ENCODE measurements at regions not wholly inside any gene's neighbourhood (a gene's known extent, or its start where the extent isn't known, plus 50 kb on each side); places are given as distances from the start of the nearest gene placed in this dataset.

- DNase-seq (ENCODE audit: low read depth) = peak; percentile 35
Measured at GRCh38 chr4:128358913-128359279, 71.3 kb upstream of the PGRMC2 start.

DNA sequence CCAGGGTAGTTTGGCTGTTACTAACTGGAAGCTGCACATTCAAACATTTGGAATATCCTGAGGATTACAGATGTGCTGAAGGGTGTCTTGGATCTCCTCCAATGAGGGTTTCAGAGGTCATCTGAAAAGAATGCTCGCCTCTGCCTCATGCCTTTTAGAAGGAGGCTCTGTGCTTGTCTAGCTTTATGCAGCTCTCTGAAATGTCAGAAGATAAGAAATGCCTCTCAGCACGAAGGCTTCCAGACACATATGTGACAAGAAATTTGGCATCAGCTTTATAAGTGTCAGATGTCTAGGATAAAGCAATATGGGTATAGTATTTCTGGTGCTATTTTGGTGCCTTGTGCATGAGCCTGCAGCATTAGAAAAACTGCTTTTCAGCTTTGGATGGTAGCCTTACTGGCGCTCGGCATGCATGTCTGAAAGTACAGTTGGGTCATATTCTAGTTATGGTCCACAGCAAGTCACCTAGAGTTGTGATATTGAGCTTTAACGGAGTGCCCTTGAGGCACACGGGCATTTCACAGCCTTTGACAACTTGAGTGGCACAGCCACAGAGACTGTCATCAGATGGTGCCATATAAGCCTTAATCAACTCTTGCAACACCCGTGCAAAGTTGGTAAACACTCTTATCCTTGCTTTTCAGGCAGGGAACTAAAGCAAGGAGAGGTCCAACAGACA is 70.8 kb upstream of the PGRMC2 start:
- peak; percentile 96 for DNase-seq (ENCODE audit: low read depth)

- peak; percentile 73 for DNase-seq (ENCODE audit: low read depth)
Measured at GRCh38 chr4:128357286-128357685, 69.7 kb upstream of the PGRMC2 start.

GRCh38 chr4:128355305-128355704 is 67.7 kb upstream of the PGRMC2 start:
- peak; percentile 29 for DNase-seq (ENCODE audit: low read depth)

GRCh38 chr4:128354205-128354821 is 66.7 kb upstream of the PGRMC2 start:
- peak; percentile 87 for DNase-seq (ENCODE audit: low read depth)

- peak; percentile 11 for DNase-seq (ENCODE audit: low read depth)
Measured at GRCh38 chr4:128353791-128354190, 66.2 kb upstream of the PGRMC2 start.

DNA sequence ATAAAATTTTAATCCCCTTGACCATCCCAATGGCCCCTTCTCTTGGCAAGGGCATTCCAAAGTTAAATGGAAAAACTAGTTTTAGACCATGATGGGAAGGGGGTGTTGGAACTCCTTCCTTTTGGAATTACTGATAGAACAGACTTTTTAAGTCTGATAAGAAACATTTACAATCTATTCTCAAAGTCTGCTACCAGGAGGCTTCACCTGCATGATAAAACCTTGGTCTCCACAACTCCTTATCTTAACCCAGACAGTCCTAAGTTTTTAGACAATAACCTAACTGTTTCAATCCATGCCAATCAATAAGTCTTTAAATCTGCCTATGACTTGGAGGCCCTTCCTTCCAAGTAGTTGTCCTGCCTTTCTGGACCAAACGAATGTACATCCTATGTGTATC is 63.9 kb upstream of the PGRMC2 start:
- no peak for DNase-seq (ENCODE audit: low read depth)

DNA sequence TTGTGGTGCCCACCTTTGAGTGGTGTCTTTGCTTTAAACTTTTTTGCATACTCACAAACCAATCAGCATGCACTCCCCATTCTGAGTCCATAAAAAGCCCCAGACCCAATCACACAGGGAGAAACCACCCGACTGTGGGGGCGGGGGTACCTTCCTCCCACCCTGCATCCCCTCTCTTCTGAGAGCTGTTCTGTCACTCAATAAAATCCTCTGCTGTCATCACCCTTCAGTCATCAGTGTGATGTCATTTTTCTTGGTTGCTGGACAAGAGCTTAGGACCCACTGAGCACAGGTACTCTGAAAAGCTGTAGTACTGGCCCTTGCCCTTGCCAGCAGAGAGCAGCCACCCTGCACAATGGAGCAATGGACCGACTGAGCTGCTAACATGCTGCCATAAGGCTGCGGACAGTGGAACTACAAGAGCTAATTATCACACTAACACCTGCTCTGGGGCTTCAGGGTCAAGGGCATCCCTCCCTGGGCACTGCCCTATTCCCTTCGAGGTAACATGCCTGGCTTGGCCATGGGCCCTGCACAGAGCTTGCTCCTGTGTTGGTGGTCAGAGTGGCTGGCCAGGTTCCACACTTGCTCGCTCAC is 62.9 kb upstream of the PGRMC2 start:
- DNase-seq (ENCODE audit: low read depth) = no peak

GRCh38 chr4:128349921-128350320 is 62.3 kb upstream of the PGRMC2 start:
- peak; percentile 39 for DNase-seq (ENCODE audit: low read depth)

DNA sequence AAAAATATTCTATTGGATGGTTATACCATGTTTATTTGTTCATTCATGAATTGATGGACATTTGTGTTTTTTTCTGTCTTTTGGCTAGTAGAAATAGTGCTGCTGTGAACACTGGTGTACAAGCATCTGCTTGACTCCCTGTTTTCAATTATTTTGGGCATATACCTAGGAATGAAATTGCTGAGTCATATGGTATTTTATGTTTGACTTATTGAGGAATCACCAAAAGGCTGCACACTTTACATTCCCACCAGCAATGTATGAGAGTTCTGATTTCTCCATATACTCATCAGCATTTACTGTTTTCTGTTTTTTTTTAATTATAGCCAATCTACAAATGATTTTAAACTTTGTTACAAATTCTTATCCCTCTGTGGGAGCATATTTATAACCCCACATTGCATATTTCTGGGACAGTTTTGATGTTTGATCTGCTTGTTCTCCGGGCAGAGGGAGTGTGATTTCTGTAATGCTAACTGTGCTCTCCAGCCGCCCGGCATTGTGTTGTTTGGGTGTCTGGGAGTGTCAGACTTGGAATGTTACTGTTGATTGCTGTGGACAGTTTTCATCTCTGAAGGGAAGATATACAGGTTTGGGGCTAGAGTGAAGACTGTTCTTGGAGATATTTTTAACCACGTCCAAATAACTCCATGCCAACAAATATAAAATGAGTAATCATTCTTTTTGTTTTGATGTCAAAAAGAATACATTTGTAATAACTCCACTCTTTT is 60.5 kb upstream of the PGRMC2 start:
- peak; percentile 9 for DNase-seq (ENCODE audit: low read depth)

- no peak for DNase-seq (ENCODE audit: low read depth)
Measured at GRCh38 chr4:128347175-128347868, 59.7 kb upstream of the PGRMC2 start.

DNA sequence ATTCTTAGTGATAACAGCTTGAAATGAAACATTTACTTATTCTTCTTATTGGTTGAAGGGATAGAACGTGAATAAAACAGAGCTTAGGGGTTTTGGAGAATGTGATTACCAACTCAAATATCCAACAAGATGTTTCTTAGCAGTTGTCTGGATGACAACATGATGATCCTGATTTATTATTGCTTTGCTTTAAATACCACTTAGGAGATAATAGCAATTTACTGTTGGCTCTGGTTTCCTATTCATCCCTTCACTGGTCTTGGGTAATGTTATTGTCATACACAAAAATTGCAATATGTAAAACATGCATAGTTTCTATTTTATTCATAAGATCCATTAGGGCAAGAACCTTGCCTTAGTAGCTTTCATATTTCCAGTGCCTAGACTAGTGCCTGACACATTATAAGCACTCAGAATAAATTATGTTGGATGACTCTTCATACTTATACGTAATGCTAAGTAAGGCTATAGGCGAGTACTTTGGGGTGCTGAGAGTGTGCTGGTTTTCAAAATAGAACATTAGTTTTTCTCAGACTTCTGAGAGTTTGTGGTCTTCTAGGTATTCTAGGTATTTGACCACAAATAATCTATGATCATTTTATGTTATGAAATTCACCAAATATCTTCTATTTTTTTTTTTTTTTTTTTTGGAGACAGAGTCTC is 58.6 kb upstream of the PGRMC2 start:
- no peak for DNase-seq (ENCODE audit: low read depth)

- DNase-seq (ENCODE audit: low read depth) = no peak
Measured at GRCh38 chr4:128345650-128346049, 58.0 kb upstream of the PGRMC2 start.

DNA sequence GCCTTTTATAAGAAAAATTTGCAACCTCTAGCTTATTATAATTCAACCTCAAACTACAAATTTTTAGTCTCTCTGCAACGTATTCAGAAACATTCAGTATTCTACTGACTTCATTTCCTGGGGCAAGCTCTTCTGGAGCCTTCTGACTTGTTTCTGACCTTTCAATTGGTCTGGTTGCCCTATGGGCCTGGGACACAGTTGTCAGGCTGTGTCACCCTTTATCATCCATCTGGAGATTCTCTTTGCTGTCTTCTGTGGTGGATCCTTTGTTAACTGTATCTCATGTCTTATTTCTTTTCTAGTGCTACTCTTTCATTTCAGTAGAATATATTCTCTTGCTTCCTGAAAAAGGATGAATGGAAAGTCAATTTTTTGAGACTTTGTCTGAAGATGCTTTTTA is 55.1 kb upstream of the PGRMC2 start:
- DNase-seq (ENCODE audit: low read depth) = no peak

- DNase-seq (ENCODE audit: low read depth) = no peak
Measured at GRCh38 chr4:128341634-128342033, 54.0 kb upstream of the PGRMC2 start.

DNA sequence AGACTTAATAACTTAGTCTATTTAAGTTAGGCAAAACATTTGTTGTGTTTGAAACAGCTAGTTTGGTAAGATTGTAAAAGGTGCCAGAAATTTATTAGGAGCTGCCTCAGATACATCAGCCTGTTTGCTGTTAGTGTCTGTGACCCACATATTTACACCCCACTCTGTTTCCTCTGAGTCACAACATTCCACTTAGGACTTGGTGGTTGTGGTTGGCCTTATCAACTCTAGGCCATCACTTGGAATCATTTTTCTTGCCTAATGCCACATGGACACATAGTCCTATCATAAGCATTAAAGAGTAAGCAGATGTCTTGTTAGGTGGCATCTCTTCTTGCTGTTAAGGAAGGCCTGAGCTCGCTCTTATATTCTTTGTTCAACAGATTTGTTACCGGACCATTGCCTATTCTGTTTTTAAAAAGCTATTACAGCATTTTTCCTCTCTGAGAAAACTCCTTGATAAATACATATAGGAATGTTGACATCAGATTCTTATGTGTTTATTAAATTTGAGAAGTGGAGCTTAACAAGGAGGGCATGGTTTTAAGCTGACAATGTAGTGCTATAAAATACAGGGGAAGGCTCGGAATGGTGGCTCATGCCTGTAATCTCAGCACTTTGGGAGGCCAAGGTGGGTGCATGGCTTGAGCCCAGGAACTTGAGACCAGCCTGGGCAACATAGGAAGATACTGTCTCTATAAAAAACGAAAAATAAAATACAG is 51.2 kb upstream of the PGRMC2 start:
- peak; percentile 94 for DNase-seq (ENCODE audit: low read depth)

GRCh38 chr4:128337863-128338262 is 50.2 kb upstream of the PGRMC2 start:
- no peak for DNase-seq (ENCODE audit: low read depth)

Data from RPMI7951 (cell line).